Endothelial cell of umbilical vein (primary cell): ENCODE measurements at regions not wholly inside any gene's neighbourhood (a gene's known extent, or its start where the extent isn't known, plus 50 kb on each side); places are given as distances from the start of the nearest gene placed in this dataset.

Experiments used
- BruUV-seq: library from RNA; stranded (reverse); fragments of 400-500 nt; replicated peaks from 2 replicates; lab custom pipeline; 2021; lab: Mats Ljungman, UMichigan
- CTCF ChIA-PET: fragments of 300-600, 350-600 bp; sonication (Branson Sonifier 250); formaldehyde crosslinking; loops from one replicate; lab custom pipeline; 2021; ENCODE audit warnings: antibody characterized with exemption, inconsistent platforms; lab: Charles Lee
- POLR2A ChIA-PET: fragments of 300-600, 350-600 bp; sonication (Branson Sonifier 250); formaldehyde crosslinking; loops from one replicate; lab custom pipeline; 2021; ENCODE audit warnings: antibody characterized with exemption, inconsistent platforms; lab: Charles Lee
- DNase-seq: peaks from one replicate; pipeline ENCODE4 v3.0.0-alpha.2; 2011; ENCODE audit warnings: low read depth, low spot score
- FAIRE-seq: peaks from 2 replicates; lab custom pipeline; 2011; peaks lifted over from hg19 to GRCh38; lab: Jason Lieb, UNC
- H2AFZ ChIP-seq: 2 replicates; pipeline ENCODE4 v1.6.0; 2012; ENCODE audit warnings: low read depth, low read length, control low read depth, inconsistent platforms
- H3K27ac ChIP-seq: 2 replicates; pipeline ENCODE4 v1.5.1; 2011; ENCODE audit warnings: low read depth, mild to moderate bottlenecking, control low read depth, low read length, moderate library complexity; ENCODE audit not compliant: insufficient read depth
- H3K27me3 ChIP-seq, 2 experiments: 2 replicates each; pipeline versions ENCODE4 v1.6.0 to v1.6.1; 2011; ENCODE audit warnings: low read length in 2 of 2, mixed read lengths in 1 of 2; ENCODE audit not compliant: control insufficient read depth in 2 of 2, insufficient read depth in 2 of 2
- H3K36me3 ChIP-seq, 2 experiments: 2 replicates in 1 of 2; 3 replicates in 1 of 2; pipeline ENCODE4 v1.5.1; 2011; ENCODE audit warnings: low read length in 2 of 2, mild to moderate bottlenecking in 1 of 2, moderate library complexity in 1 of 2; ENCODE audit not compliant: control insufficient read depth in 2 of 2, insufficient read depth in 2 of 2; ENCODE audit errors: extremely low read depth in 1 of 2
- H3K4me1 ChIP-seq: 3 replicates; pipeline ENCODE4 v1.5.1; 2011; ENCODE audit warnings: mild to moderate bottlenecking, low read length; ENCODE audit not compliant: control insufficient read depth, insufficient read depth; ENCODE audit errors: extremely low read depth
- H3K4me2 ChIP-seq: 2 replicates; pipeline ENCODE4 v1.6.1; 2011; ENCODE audit warnings: low read length, control low read depth, mixed read lengths; ENCODE audit not compliant: insufficient read depth
- H3K4me3 ChIP-seq, 3 experiments: fragments of 200-600 bp in 1 of 3; sonication (generic), shearing (Covaris generic) in 1 of 3; replicated peaks in 1 of 3; 2 replicates each; pipeline ENCODE4 v1.5.1; 2011 to 2016; ENCODE audit warnings: control low read depth in 3 of 3, low read length in 3 of 3, mild to moderate bottlenecking in 2 of 3, inconsistent platforms in 1 of 3, low read depth in 1 of 3, moderate library complexity in 1 of 3; ENCODE audit not compliant: insufficient read depth in 1 of 3
- H3K79me2 ChIP-seq: 2 replicates; pipeline ENCODE4 v1.6.0; 2012; ENCODE audit warnings: low read length, inconsistent platforms; ENCODE audit not compliant: control insufficient read depth, insufficient read depth
- H3K9ac ChIP-seq: replicated peaks from 2 replicates; pipeline ENCODE3; 2011; ENCODE audit warnings: low read length, control low read depth; ENCODE audit not compliant: insufficient read depth; ENCODE audit errors: extremely low read depth
- H3K9me1 ChIP-seq: replicated peaks from 3 replicates; pipeline ENCODE4 v1.6.0; 2011; ENCODE audit warnings: mild to moderate bottlenecking, low read length; ENCODE audit not compliant: control insufficient read depth, insufficient read depth; ENCODE audit errors: extremely low read depth
- H3K9me3 ChIP-seq: replicated peaks from 2 replicates; pipeline ENCODE4 v1.5.1; 2012; ENCODE audit warnings: low read length, inconsistent platforms; ENCODE audit not compliant: control insufficient read depth, insufficient read depth
- H4K20me1 ChIP-seq: replicated peaks from 2 replicates; pipeline ENCODE3; 2011; ENCODE audit warnings: mild to moderate bottlenecking, low read length; ENCODE audit not compliant: control insufficient read depth, insufficient read depth; ENCODE audit errors: extremely low read depth
- CTCF ChIP-seq, 2 donors: IDR thresholded peaks; 1 replicate in 1 of 2; 2 replicates in 1 of 2; pipeline ENCODE4 v1.5.1; 2011; ENCODE audit warnings: low read length in 2 of 2, mild to moderate bottlenecking in 2 of 2, moderate library complexity in 2 of 2, control low read depth in 1 of 2, inconsistent platforms in 1 of 2, low read depth in 1 of 2; ENCODE audit not compliant: insufficient read depth in 1 of 2; ENCODE audit errors: extremely low read depth in 1 of 2
- EZH2 ChIP-seq: IDR thresholded peaks from 2 replicates; pipeline ENCODE4 v1.6.1; 2012; ENCODE audit warnings: borderline replicate concordance, low read depth, mild to moderate bottlenecking, moderate library complexity, low read length, inconsistent platforms; ENCODE audit not compliant: severe bottlenecking
- FOS ChIP-seq: IDR thresholded peaks from 2 replicates; pipeline ENCODE4 v1.6.1; 2011; ENCODE audit warnings: mild to moderate bottlenecking, low read length, moderate library complexity, borderline replicate concordance; ENCODE audit not compliant: insufficient read depth
- GATA2 ChIP-seq: IDR thresholded peaks from 2 replicates; pipeline ENCODE4 v1.7.0; 2011; ENCODE audit warnings: low read depth, mild to moderate bottlenecking, moderate library complexity, mixed read lengths, low read length; ENCODE audit not compliant: insufficient read length, insufficient read depth
- JUN ChIP-seq: IDR thresholded peaks from 2 replicates; pipeline ENCODE4 v1.6.1; 2011; ENCODE audit warnings: borderline replicate concordance, low read depth; ENCODE audit not compliant: insufficient read length, insufficient read depth
- MAX ChIP-seq: IDR thresholded peaks from 2 replicates; pipeline ENCODE4 v1.6.1; 2011; ENCODE audit not compliant: insufficient read depth, insufficient read length
- MYC ChIP-seq: IDR thresholded peaks from one replicate; pipeline ENCODE4 v1.6.1; 2011; ENCODE audit warnings: mild to moderate bottlenecking, low read depth, low read length
- POLR2A ChIP-seq: IDR thresholded peaks from 2 replicates; pipeline ENCODE4 v1.6.1; 2012; ENCODE audit warnings: low read depth, mild to moderate bottlenecking, control low read depth, low read length
- POLR2AphosphoS5 ChIP-seq: IDR thresholded peaks from 2 replicates; pipeline ENCODE4 v1.6.1; 2012; ENCODE audit warnings: low read depth, mild to moderate bottlenecking, control low read depth, low read length, moderate library complexity; ENCODE audit not compliant: insufficient read depth
- dilution Hi-C: fragments of 300-500 bp; cut with MboI; formaldehyde crosslinking; loops from one replicate; pipeline ENCODE4 v1.15.0; 2019; ENCODE audit warnings: low sequenced_read_pairs; ENCODE audit not compliant: extremely low pct_ligation_motif_present
- intact Hi-C: fragments of 100-400 bp; cut with micrococcal nuclease; formaldehyde crosslinking; loops from one replicate; pipeline ENCODE4 v1.10.0; 2022

- no TSS peak for BruUV-seq
- no peaks in the 10 kb centered on the region for H3K9me1 ChIP-seq
- TF ChIP-seq POLR2A (no peak), POLR2AphosphoS5 (no peak), CTCF (IDR thresholded peaks at IDR 0.05; ENCODE audit: extremely low read depth in 1 of 2, insufficient read depth in 1 of 2, low read depth in 1 of 2, low read length in 2 of 2) (no peak)
- CTCF ChIA-PET, result interaction anchor here (1.5 kb wide), 1 partner anchor 62 kb away, joined by 3 read pairs; no protein-coding TSS in a partner anchor
- no peaks in the 10 kb centered on the region for H3K36me3 ChIP-seq
- intact Hi-C loops (no loop called here), dilution Hi-C loops (no loop called here)
- no peaks in the 10 kb centered on the region for H3K9me3 ChIP-seq
- FAIRE-seq, result no peak
- POLR2A ChIA-PET, result no interaction called here
- no peaks in the 10 kb centered on the region for H3K27me3 ChIP-seq
- no peak overlapping the region for H3K9ac ChIP-seq
- H3K27ac ChIP-seq, result no peak overlapping the region
- DNase-seq, result no peak
- H4K20me1 ChIP-seq, result no peaks in the 10 kb centered on the region
- H3K4me3 ChIP-seq, result no peak overlapping the region
- H3K4me2 ChIP-seq, result no peak overlapping the region
- H3K79me2 ChIP-seq, result no peaks in the 10 kb centered on the region
- peaks cover 3% of the 10 kb centered on the region for H3K4me1 ChIP-seq
- no peak overlapping the region for H2AFZ ChIP-seq
These were observed 166.7 kb upstream of the PDE4B start for GRCh38 chr1:65626003-65626402.

GRCh38 chr1:65629788-65630187, 162.9 kb upstream of the PDE4B start:
- Histone ChIP-seq H3K4me2 (no peak overlapping the region), H3K9me1 (no peaks in the 10 kb centered on the region), H2AFZ (no peak overlapping the region), H3K79me2 (no peaks in the 10 kb centered on the region), H3K9ac (no peak overlapping the region), H3K9me3 (no peaks in the 10 kb centered on the region), H3K4me3 (no peak overlapping the region), H3K4me1 (peaks cover 6% of the 10 kb centered on the region), H3K27me3 (no peaks in the 10 kb centered on the region), H3K36me3 (no peaks in the 10 kb centered on the region), H4K20me1 (no peaks in the 10 kb centered on the region), H3K27ac (no peak overlapping the region)
- DNase-seq (peak; percentile 38), FAIRE-seq (no peak)
- TF ChIP-seq MAX (no peak), POLR2AphosphoS5 (no peak), JUN (no peak), EZH2 (no peak), GATA2 (no peak), POLR2A (no peak), FOS (no peak), MYC (no peak), CTCF (IDR thresholded peaks at IDR 0.05; ENCODE audit: extremely low read depth in 1 of 2, insufficient read depth in 1 of 2, low read depth in 1 of 2, low read length in 2 of 2) (no peak)
- intact Hi-C loops (no loop called here), dilution Hi-C loops (no loop called here)
- ChIA-PET POLR2A (no interaction called here), CTCF (interaction anchor here (1.5 kb wide), 1 partner anchor 10 kb away, joined by 3 read pairs; no protein-coding TSS in a partner anchor)
- no TSS peak for BruUV-seq
